IMR-90 (cell line): ENCODE measurements at regions not wholly inside any gene's neighbourhood (a gene's known extent, or its start where the extent isn't known, plus 50 kb on each side); places are given as distances from the start of the nearest gene placed in this dataset.

Experiments
- ATAC-seq: fragments of 200-7000 bp; cut with Tn5 transposase; 2 replicates; pipeline ENCODE4 v1.9.1; 2020; ENCODE audit warnings: low read depth, mild to moderate bottlenecking, moderate library complexity
- BruUV-seq: library from RNA; stranded (reverse); fragments of 400-500 nt; replicated peaks from 2 replicates; lab custom pipeline; 2021; lab: Mats Ljungman, UMichigan
- CTCF ChIA-PET: fragments of 300-600 bp; formaldehyde crosslinking; extraction: SDS; loops from one replicate; lab custom pipeline; 2021; ENCODE audit warnings: antibody characterized with exemption; lab: Yijun Ruan, JAX
- POLR2A ChIA-PET: fragments of 300-600 bp; sonication (Branson Sonifier 250); formaldehyde crosslinking; loops from one replicate; lab custom pipeline; 2022; ENCODE audit warnings: antibody characterized with exemption; ENCODE audit not compliant: unreplicated experiment; lab: Charles Lee
- DNase-seq: peaks from one replicate; pipeline ENCODE4 v3.0.0; 2013
- H2AFZ ChIP-seq: replicated peaks from 2 replicates; pipeline ENCODE3; 2013; ENCODE audit warnings: low read length, mild to moderate bottlenecking; ENCODE audit not compliant: poor library complexity
- H2AK5ac ChIP-seq: 2 replicates; pipeline ENCODE4 v1.6.1; 2013; ENCODE audit warnings: low read depth, low read length, inconsistent platforms
- H2AK9ac ChIP-seq: replicated peaks from 2 replicates; pipeline ENCODE3; 2013; ENCODE audit warnings: mild to moderate bottlenecking, low read depth, low read length, moderate library complexity; ENCODE audit not compliant: poor library complexity
- H2BK120ac ChIP-seq: 2 replicates; pipeline ENCODE4 v1.6.1; 2013; ENCODE audit warnings: low read depth, low read length, inconsistent platforms
- H2BK15ac ChIP-seq: 3 replicates; pipeline ENCODE4 v1.6.1; 2013; ENCODE audit warnings: low read depth, low read length, inconsistent platforms
- H2BK20ac ChIP-seq: 2 replicates; pipeline ENCODE4 v1.6.1; 2013; ENCODE audit warnings: low read depth, mild to moderate bottlenecking, inconsistent platforms, low read length, moderate library complexity
- H2BK5ac ChIP-seq: 2 replicates; pipeline ENCODE4 v1.6.1; 2013; ENCODE audit warnings: mild to moderate bottlenecking, low read depth, low read length, inconsistent platforms; ENCODE audit not compliant: poor library complexity, severe bottlenecking
- H3K14ac ChIP-seq: replicated peaks from 2 replicates; pipeline ENCODE4 v1.6.1; 2013; ENCODE audit warnings: low read depth, low read length, inconsistent platforms
- H3K18ac ChIP-seq: 2 replicates; pipeline ENCODE4 v1.6.1; 2013; ENCODE audit warnings: low read depth, low read length, control low read depth
- H3K23ac ChIP-seq: 2 replicates; pipeline ENCODE4 v1.6.1; 2013; ENCODE audit warnings: low read depth, low read length, inconsistent platforms
- H3K27ac ChIP-seq: 2 replicates; pipeline ENCODE4 v1.5.1; 2013; ENCODE audit warnings: mild to moderate bottlenecking, control low read depth, low read length; ENCODE audit not compliant: insufficient read depth
- H3K27me3 ChIP-seq: 2 replicates; pipeline ENCODE4 v1.6.1; 2013; ENCODE audit warnings: low read length; ENCODE audit not compliant: control insufficient read depth, insufficient read depth
- H3K36me3 ChIP-seq: 2 replicates; pipeline ENCODE4 v1.6.1; 2013; ENCODE audit warnings: low read length, mixed read lengths; ENCODE audit not compliant: control insufficient read depth, insufficient read depth
- H3K4ac ChIP-seq: 2 replicates; pipeline ENCODE4 v1.6.1; 2013; ENCODE audit warnings: low read depth, low read length, inconsistent platforms
- H3K4me1 ChIP-seq: 2 replicates; pipeline ENCODE4 v1.6.1; 2013; ENCODE audit warnings: low read length, mixed read lengths; ENCODE audit not compliant: control insufficient read depth, insufficient read depth
- H3K4me2 ChIP-seq: 2 replicates; pipeline ENCODE4 v1.6.1; 2013; ENCODE audit warnings: low read depth, mild to moderate bottlenecking, control low read depth, low read length, moderate library complexity
- H3K4me3 ChIP-seq: 2 replicates; pipeline ENCODE4 v1.5.1; 2013; ENCODE audit warnings: low read depth, mild to moderate bottlenecking, control low read depth, low read length, moderate library complexity; ENCODE audit not compliant: insufficient read depth
- H3K56ac ChIP-seq: 2 replicates; pipeline ENCODE4 v1.6.1; 2013; ENCODE audit warnings: low read length, inconsistent platforms; ENCODE audit not compliant: insufficient read depth; ENCODE audit errors: extremely low read depth
- H3K79me1 ChIP-seq, 2 experiments: 2 replicates each; pipeline ENCODE4 v1.6.1; 2013; ENCODE audit warnings: low read length in 2 of 2, inconsistent platforms in 1 of 2, low read depth in 1 of 2
- H3K9ac ChIP-seq: 2 replicates; pipeline ENCODE4 v1.6.1; 2013; ENCODE audit warnings: low read depth, low read length, control low read depth
- H3K9me1 ChIP-seq: 2 replicates; pipeline ENCODE4 v1.6.1; 2013; ENCODE audit warnings: low read length, inconsistent platforms; ENCODE audit not compliant: insufficient read depth
- H3K9me3 ChIP-seq: 2 replicates; pipeline ENCODE4 v1.6.1; 2013; ENCODE audit warnings: low read length; ENCODE audit not compliant: control insufficient read depth, insufficient read depth
- H4K20me1 ChIP-seq: 2 replicates; pipeline ENCODE4 v1.6.1; 2013; ENCODE audit warnings: low read length, inconsistent platforms; ENCODE audit not compliant: insufficient read depth
- H4K5ac ChIP-seq: 2 replicates; pipeline ENCODE4 v1.6.1; 2013; ENCODE audit warnings: mild to moderate bottlenecking, low read depth, low read length, control low read depth
- H4K8ac ChIP-seq, 2 experiments: 2 replicates each; pipeline ENCODE4 v1.6.1; 2013; ENCODE audit warnings: low read depth in 2 of 2, low read length in 2 of 2, control low read depth in 1 of 2, inconsistent platforms in 1 of 2
- H4K91ac ChIP-seq: 2 replicates; pipeline ENCODE4 v1.6.1; 2013; ENCODE audit warnings: low read depth, low read length, inconsistent platforms; ENCODE audit not compliant: insufficient read depth
- BHLHE40 ChIP-seq: fragments of 150-350 bp; IDR thresholded peaks from 2 replicates; pipeline ENCODE4 v1.6.1; 2016; ENCODE audit warnings: mild to moderate bottlenecking, low read depth, low read length
- CEBPB ChIP-seq: IDR thresholded peaks from 2 replicates; pipeline ENCODE4 v1.6.1; 2012; ENCODE audit warnings: low read depth, low read length, improper control_type of control experiment
- FOS ChIP-seq: fragments of 150-350 bp; IDR thresholded peaks from 2 replicates; pipeline ENCODE4 v1.6.1; 2016; ENCODE audit warnings: low read depth, low read length
- NFE2L2 ChIP-seq: fragments of 150-350 bp; IDR thresholded peaks from 2 replicates; pipeline ENCODE4 v1.6.1; 2016; ENCODE audit warnings: low read depth, mild to moderate bottlenecking, low read length
- POLR2A ChIP-seq: IDR thresholded peaks from 2 replicates; pipeline ENCODE4 v1.6.1; 2012; ENCODE audit warnings: mild to moderate bottlenecking, low read depth, low read length
- RCOR1 ChIP-seq: IDR thresholded peaks from 2 replicates; pipeline ENCODE4 v1.6.1; 2012; ENCODE audit warnings: mild to moderate bottlenecking, low read length, improper control_type of control experiment; ENCODE audit not compliant: insufficient replicate concordance
- WGBS, 2 experiments: methylation state at CpG; one replicate each; pipeline versions ENCODE4 v1.1.5 to v1.1.7; 2013; ENCODE audit warnings: missing lambda C conversion rate in 2 of 2; ENCODE audit not compliant: insufficient read length in 1 of 2; ENCODE audit errors: extremely low coverage in 2 of 2; 5-methylcytosine and 5-hydroxymethylcytosine counted together
- dilution Hi-C: fragments of 300-500 bp; cut with HindIII; formaldehyde crosslinking; loops from one replicate; pipeline ENCODE4 v1.14.3; 2018; ENCODE audit warnings: low sequenced_read_pairs; ENCODE audit not compliant: unreplicated experiment
- in situ Hi-C: fragments of 300-500 bp; cut with MboI; formaldehyde crosslinking; loops from 3 replicates; pipeline ENCODE4 v1.14.3; 2019; ENCODE audit warnings: low sequenced_read_pairs, inconsistent platforms, mixed read lengths
- intact Hi-C: fragments of 100-400 bp; cut with micrococcal nuclease; formaldehyde crosslinking; loops from 2 replicates; pipeline ENCODE4 v1.10.0; 2022
- TF ChIP-seq, protein P1 (sequence below): conservative IDR thresholded peaks from 2 replicates; pipeline ENCODE4 v1.5.1; 2012; ENCODE audit warnings: mild to moderate bottlenecking, low read depth, low read length, improper control_type of control experiment

DNA sequence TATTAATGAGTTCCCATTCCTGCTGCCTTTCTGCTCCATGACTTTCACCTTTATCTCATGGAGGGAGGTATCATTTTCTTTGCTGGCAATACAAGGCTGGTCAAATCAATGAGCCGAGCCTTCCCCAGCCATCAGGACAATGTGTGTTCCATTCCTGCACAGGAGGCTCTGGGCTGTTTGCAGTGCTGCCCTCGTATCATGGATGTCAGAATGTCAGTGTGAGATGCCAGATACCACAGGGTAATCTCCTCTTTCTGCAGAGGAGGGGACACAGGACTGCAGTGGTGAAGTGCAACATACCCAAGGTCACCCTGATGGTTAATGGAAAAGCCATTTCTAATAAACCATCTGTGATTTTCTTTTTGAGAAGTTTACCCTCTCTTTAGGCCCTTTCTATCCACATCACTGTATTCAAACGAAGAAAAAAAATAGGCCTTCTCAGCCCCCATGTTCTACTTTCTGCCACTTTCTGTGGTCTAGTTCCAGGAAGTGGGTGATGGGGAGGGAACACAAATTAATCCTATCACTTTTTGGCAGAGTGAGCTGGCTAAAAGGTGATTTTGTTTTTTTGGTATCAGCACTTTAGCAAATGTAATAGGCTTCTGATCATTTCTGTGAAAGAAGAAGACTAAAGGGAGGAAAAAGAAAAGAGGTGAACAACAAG, 490.2 kb upstream of the BOD1L1 start:
- no CpG with 5 or more reads among the region's 3 CpGs for WGBS, 2 experiments
- Histone ChIP-seq H3K23ac (no peak overlapping the region), H3K56ac (no peak overlapping the region), H3K4me2 (no peak overlapping the region), H3K4me3 (no peak overlapping the region), H4K91ac (no peak overlapping the region), H2AFZ (peak overlapping the region; percentile 53), H3K27ac (no peak overlapping the region), H2AK9ac (no peak overlapping the region), H2BK120ac (no peak overlapping the region), H2BK15ac (no peak overlapping the region), H2AK5ac (no peak overlapping the region), H3K4me1 (no peaks in the 10 kb centered on the region), H2BK5ac (no peak overlapping the region), H3K79me1 (no peaks in the 10 kb centered on the region), H3K14ac (no peak overlapping the region), H4K8ac (no peak overlapping the region), H3K27me3 (no peaks in the 10 kb centered on the region), H3K9me3 (no peaks in the 10 kb centered on the region), H3K36me3 (no peaks in the 10 kb centered on the region), H3K4ac (no peak overlapping the region), H2BK20ac (no peak overlapping the region), H3K9me1 (no peaks in the 10 kb centered on the region), H3K9ac (no peak overlapping the region), H4K5ac (no peak overlapping the region), H3K18ac (no peak overlapping the region), H4K20me1 (no peaks in the 10 kb centered on the region)
- no TSS peak for BruUV-seq
- ChIA-PET POLR2A (no interaction called here), CTCF (no interaction called here)
- TF ChIP-seq CEBPB (no peak), BHLHE40 (no peak), NFE2L2 (no peak), RCOR1 (no peak), POLR2A (no peak), FOS (no peak)
- TF ChIP-seq, protein P1, sequence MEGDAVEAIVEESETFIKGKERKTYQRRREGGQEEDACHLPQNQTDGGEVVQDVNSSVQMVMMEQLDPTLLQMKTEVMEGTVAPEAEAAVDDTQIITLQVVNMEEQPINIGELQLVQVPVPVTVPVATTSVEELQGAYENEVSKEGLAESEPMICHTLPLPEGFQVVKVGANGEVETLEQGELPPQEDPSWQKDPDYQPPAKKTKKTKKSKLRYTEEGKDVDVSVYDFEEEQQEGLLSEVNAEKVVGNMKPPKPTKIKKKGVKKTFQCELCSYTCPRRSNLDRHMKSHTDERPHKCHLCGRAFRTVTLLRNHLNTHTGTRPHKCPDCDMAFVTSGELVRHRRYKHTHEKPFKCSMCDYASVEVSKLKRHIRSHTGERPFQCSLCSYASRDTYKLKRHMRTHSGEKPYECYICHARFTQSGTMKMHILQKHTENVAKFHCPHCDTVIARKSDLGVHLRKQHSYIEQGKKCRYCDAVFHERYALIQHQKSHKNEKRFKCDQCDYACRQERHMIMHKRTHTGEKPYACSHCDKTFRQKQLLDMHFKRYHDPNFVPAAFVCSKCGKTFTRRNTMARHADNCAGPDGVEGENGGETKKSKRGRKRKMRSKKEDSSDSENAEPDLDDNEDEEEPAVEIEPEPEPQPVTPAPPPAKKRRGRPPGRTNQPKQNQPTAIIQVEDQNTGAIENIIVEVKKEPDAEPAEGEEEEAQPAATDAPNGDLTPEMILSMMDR = no peak
- intact Hi-C loops = no loop called here
- in situ Hi-C loops = no loop called here
- ATAC-seq (no peak), DNase-seq (no peak)
- dilution Hi-C loops = no loop called here
